ENCODE measurements at regions not wholly inside any gene's neighbourhood (a gene's known extent, or its start where the extent isn't known, plus 50 kb on each side); places are given as distances from the start of the nearest gene placed in this dataset.

DNA sequence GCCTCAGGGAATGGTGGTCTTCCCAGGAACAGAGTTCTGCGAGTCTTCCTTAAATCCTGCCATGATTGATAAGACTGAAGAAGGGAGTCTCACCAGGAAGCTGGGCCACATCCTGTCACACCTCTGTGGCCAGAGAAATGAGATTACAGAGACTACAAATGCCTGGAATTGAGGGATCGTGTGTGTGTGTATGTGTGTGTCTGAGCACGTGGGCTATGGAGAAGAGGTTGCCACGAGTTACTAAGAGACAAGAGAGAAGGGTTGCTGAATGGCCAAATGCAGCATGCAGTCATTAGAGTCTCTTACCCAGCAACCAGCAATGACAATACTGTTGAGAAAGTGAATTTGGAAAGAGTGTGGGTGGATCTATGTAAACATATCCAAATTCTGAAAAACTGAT lies 443.1 kb downstream of the MFSD1 start:
- Histone ChIP-seq H3F3A (ENCODE audit: insufficient read depth) (no peaks in the 10 kb centered on the region), H3K4me2 (ENCODE audit: low read depth, low read length, poor library complexity, severe bottlenecking) (no peak overlapping the region), H3K9me2 (replicated peaks; ENCODE audit: insufficient read depth, low read length) (no peaks in the 10 kb centered on the region), H3K9ac (ENCODE audit: low read length) (no peak overlapping the region), H3K36me3 (ENCODE audit: low read length) (no peaks in the 10 kb centered on the region), H3K27ac (ENCODE audit: low read depth, low read length) (no peak overlapping the region), H3K9me3 (ENCODE audit: insufficient read depth, low read length) (no peaks in the 10 kb centered on the region), H3K27me3 (ENCODE audit: low read length) (no peaks in the 10 kb centered on the region), H3K79me2 (ENCODE audit: insufficient read depth, low read length) (no peaks in the 10 kb centered on the region), H3K4me3 (ENCODE audit: insufficient read depth, low read length, poor library complexity, severe bottlenecking) (no peak overlapping the region), H4K20me1 (ENCODE audit: low read depth, low read length) (no peaks in the 10 kb centered on the region), H2AFZ (ENCODE audit: low read depth, low read length, severe bottlenecking) (no peak overlapping the region)
- TF ChIP-seq, protein P1, sequence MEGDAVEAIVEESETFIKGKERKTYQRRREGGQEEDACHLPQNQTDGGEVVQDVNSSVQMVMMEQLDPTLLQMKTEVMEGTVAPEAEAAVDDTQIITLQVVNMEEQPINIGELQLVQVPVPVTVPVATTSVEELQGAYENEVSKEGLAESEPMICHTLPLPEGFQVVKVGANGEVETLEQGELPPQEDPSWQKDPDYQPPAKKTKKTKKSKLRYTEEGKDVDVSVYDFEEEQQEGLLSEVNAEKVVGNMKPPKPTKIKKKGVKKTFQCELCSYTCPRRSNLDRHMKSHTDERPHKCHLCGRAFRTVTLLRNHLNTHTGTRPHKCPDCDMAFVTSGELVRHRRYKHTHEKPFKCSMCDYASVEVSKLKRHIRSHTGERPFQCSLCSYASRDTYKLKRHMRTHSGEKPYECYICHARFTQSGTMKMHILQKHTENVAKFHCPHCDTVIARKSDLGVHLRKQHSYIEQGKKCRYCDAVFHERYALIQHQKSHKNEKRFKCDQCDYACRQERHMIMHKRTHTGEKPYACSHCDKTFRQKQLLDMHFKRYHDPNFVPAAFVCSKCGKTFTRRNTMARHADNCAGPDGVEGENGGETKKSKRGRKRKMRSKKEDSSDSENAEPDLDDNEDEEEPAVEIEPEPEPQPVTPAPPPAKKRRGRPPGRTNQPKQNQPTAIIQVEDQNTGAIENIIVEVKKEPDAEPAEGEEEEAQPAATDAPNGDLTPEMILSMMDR (IDR thresholded peaks at IDR 0.05; ENCODE audit: insufficient read depth, low read length, poor library complexity, severe bottlenecking) = no peak
- TF ChIP-seq EZH2phosphoT487 (conservative IDR thresholded peaks at IDR 0.05; ENCODE audit: low read length) = no peak

DNA sequence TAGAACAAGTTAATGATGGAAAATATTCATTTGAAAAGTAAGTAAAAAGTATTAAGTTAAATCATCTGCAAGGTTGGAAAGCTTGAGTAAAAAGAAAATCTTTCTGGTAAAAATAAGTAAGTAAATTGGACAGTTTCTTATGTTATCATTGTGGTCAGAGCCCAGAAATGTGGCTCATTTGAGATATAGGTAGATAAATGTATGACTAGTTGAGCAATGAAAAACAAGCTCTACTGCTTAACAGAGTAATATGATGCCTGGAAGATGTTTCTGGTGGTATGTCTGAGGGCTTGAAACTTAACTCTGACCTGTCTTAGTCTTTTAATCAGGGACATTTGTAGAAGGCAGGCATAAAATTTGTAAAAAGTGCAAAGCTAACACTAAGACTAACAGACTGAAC lies 444.0 kb downstream of the MFSD1 start:
- no peak overlapping the region for H2AFZ ChIP-seq (ENCODE audit: low read depth, low read length, severe bottlenecking)
- H4K20me1 ChIP-seq (ENCODE audit: low read depth, low read length) = no peaks in the 10 kb centered on the region
- no peaks in the 10 kb centered on the region for H3K9me2 ChIP-seq (replicated peaks; ENCODE audit: insufficient read depth, low read length)
- H3F3A ChIP-seq (ENCODE audit: insufficient read depth) = no peaks in the 10 kb centered on the region
- no peaks in the 10 kb centered on the region for H3K36me3 ChIP-seq (ENCODE audit: low read length)
- H3K4me3 ChIP-seq (ENCODE audit: insufficient read depth, low read length, poor library complexity, severe bottlenecking) = no peak overlapping the region
- H3K4me2 ChIP-seq (ENCODE audit: low read depth, low read length, poor library complexity, severe bottlenecking) = no peak overlapping the region
- no peaks in the 10 kb centered on the region for H3K79me2 ChIP-seq (ENCODE audit: insufficient read depth, low read length)
- no peaks in the 10 kb centered on the region for H3K27me3 ChIP-seq (ENCODE audit: low read length)
- TF ChIP-seq EZH2phosphoT487 (conservative IDR thresholded peaks at IDR 0.05; ENCODE audit: low read length) = no peak
- TF ChIP-seq, protein P1 (IDR thresholded peaks at IDR 0.05; ENCODE audit: insufficient read depth, low read length, poor library complexity, severe bottlenecking) = no peak
- H3K9me3 ChIP-seq (ENCODE audit: insufficient read depth, low read length) = no peaks in the 10 kb centered on the region
- H3K27ac ChIP-seq (ENCODE audit: low read depth, low read length) = no peak overlapping the region
- no peak overlapping the region for H3K9ac ChIP-seq (ENCODE audit: low read length)

DNA sequence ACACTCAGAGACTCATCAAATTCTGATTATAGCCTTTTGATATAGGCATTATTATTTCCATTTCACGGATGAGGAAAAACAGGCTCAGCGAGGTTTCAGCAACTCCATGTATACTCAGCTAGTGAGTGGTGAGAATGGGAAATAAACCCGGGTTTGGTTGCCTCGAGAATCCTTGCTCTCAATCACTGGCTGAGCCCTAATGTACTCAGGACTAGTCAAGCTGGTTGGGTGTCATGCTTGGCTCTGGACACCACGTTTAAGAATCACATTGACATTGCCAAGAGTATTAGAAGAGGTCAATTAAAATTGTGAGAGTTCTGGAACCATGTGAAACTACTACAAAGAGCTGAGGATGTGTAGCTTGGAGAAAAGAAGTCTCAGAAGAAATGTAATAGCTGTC lies 444.5 kb downstream of the MFSD1 start:
- Histone ChIP-seq H3K9me3 (ENCODE audit: insufficient read depth, low read length) (no peaks in the 10 kb centered on the region), H3K36me3 (ENCODE audit: low read length) (no peaks in the 10 kb centered on the region), H3K79me2 (ENCODE audit: insufficient read depth, low read length) (no peaks in the 10 kb centered on the region), H4K20me1 (ENCODE audit: low read depth, low read length) (no peaks in the 10 kb centered on the region), H3K27ac (ENCODE audit: low read depth, low read length) (no peak overlapping the region), H3K9me2 (replicated peaks; ENCODE audit: insufficient read depth, low read length) (no peaks in the 10 kb centered on the region), H3K4me3 (ENCODE audit: insufficient read depth, low read length, poor library complexity, severe bottlenecking) (no peak overlapping the region), H3K9ac (ENCODE audit: low read length) (no peak overlapping the region), H3K27me3 (ENCODE audit: low read length) (no peaks in the 10 kb centered on the region), H2AFZ (ENCODE audit: low read depth, low read length, severe bottlenecking) (no peak overlapping the region), H3F3A (ENCODE audit: insufficient read depth) (no peaks in the 10 kb centered on the region), H3K4me2 (ENCODE audit: low read depth, low read length, poor library complexity, severe bottlenecking) (no peak overlapping the region)
- no peak for TF ChIP-seq EZH2phosphoT487 (conservative IDR thresholded peaks at IDR 0.05; ENCODE audit: low read length)
- TF ChIP-seq, protein P1 (IDR thresholded peaks at IDR 0.05; ENCODE audit: insufficient read depth, low read length, poor library complexity, severe bottlenecking) = no peak

All from SU-DHL-6 (cell line).